D721Med (cell line): ENCODE measurements at regions not wholly inside any gene's neighbourhood (a gene's known extent, or its start where the extent isn't known, plus 50 kb on each side); places are given as distances from the start of the nearest gene placed in this dataset.

Experiments used
- DNase-seq: peaks from one replicate; pipeline ENCODE4 v3.0.0; 2011; ENCODE audit warnings: low spot score; ENCODE audit not compliant: insufficient read length
- FAIRE-seq: peaks from 2 replicates; lab custom pipeline; 2011; peaks lifted over from hg19 to GRCh38; lab: Jason Lieb, UNC
- CTCF ChIP-seq: IDR thresholded peaks from 2 replicates; pipeline ENCODE4 v1.5.1; 2012; ENCODE audit warnings: mild to moderate bottlenecking, control low read depth; ENCODE audit not compliant: insufficient read depth; ENCODE audit errors: missing control alignments

GRCh38 chr13:47017476-47017875 is 120.6 kb upstream of the HTR2A start:
- DNase-seq: no peak
- no peak for TF ChIP-seq CTCF
- no peak for FAIRE-seq

GRCh38 chr13:47008318-47008717 is 111.5 kb upstream of the HTR2A start:
- no peak for TF ChIP-seq CTCF
- DNase-seq (no peak), FAIRE-seq (no peak)

DNA sequence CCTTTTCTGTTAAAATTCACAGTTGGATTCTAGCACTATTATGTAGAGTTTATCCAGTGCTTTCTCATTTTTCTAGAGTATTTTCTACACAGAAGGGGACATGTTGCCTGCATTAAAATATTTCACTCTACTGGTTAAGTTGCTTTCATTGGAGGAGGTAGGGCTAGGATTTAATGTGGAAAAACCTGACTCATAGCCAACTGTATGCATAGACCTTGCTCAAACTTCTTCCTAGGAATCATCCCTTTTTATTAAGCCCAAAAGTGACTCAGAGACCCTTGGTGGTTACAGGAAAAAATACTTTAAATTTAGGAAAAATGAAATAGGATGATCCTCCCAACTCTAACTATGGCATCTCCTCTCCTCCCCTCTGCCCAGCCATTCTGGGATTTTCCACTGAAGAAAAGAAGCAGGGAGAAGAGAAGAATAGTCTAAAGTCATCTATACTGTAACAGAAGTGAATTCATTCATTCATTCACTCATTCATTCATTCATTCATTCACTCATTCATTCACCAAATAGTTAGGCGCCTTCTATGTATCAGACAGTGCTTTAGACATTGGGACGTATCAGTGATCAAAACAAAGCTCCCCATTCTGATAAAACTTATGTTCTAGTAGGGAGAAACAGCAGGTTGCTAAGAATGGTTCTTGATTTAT is 109.0 kb upstream of the HTR2A start:
- no peak for DNase-seq
- FAIRE-seq: no peak
- no peak for TF ChIP-seq CTCF

DNA sequence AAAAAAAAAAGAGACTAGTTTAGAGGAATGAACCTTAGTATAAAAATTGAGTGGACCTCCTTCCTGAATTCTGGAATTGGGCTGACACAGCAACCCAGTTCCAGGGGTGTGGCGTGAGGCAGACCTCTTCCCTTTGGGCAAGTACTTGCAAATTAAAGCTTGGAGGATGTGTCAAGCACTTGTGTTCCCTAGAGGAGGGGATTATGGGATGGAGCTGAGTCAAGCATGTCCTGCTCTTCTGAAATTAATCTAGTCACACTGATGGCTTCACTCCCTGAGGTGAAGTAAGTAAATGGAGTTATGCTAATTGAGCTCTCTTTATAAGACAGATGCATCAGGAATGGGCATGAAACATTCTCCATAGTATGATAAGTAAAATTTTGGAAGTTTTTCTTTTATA is 107.7 kb upstream of the HTR2A start:
- no peak for DNase-seq
- FAIRE-seq: no peak
- no peak for TF ChIP-seq CTCF

DNA sequence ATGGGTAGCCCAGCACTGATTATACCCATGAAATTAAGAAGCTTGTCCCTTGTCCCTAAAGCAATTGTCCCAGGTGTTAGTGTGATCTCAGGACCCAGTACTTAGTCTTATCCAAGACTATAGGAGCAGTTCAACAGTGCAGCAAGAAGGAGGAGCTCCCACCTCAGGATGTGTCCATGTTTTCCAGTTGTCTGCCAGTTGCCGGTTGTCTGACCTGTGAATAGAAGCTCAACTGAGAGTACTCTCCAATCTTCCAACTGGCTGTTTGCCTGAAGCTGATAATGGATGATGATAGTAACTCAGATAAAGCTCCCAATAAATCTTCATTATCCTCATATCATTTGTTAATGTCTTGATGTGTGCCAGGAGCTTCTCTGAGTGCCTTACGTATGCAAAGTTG is 107.2 kb upstream of the HTR2A start:
- FAIRE-seq (no peak), DNase-seq (no peak)
- no peak for TF ChIP-seq CTCF

- FAIRE-seq (no peak), DNase-seq (no peak)
- no peak for TF ChIP-seq CTCF
Observed at GRCh38 chr13:47000165-47000564, 103.3 kb upstream of the HTR2A start.

DNA sequence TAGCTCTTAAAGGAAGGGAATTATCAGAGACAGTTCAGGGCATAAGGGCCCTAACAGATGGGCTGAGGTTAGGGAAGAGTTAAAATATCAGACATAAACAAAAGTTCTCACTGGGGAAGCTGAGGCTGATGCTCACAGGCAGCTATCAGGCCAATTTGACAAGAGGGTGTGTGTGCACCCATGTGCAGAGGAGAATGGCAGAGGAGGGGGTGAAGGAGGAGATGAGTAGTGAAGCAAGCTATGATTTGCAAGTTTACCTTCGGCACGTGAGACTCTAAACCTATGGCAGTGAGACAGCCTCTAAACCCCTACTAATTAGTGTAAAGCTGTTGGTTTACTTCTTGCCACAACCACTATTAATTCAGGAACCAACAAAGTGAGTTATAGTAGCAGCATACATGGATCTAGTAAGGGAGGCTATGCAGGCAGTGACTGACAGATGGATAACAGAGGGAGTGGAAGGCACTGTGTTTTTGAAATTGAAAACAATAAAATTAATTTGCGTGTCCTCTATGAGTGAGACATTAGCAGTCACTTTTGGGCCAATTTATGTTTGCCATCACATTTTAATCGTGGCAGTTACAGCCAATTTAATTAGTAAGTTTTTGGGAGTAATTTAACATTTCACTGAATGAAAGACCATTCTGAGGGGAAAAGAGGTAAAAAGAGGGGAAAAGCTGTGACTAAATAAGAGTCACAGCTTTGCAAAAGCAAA is 99.6 kb upstream of the HTR2A start:
- DNase-seq (no peak), FAIRE-seq (no peak)
- no peak for TF ChIP-seq CTCF
